ENCODE measurements at regions not wholly inside any gene's neighbourhood (a gene's known extent, or its start where the extent isn't known, plus 50 kb on each side); places are given as distances from the start of the nearest gene placed in this dataset.

GRCh38 chr9:135034106-135034505, 53.4 kb upstream of the OLFM1 start:
- no peak overlapping the region for H3K4me3 ChIP-seq
- no peak for DNase-seq (ENCODE audit: low read depth in 1 of 2, low spot score in 2 of 2)
- peaks cover 11% of the 10 kb centered on the region for H3K27me3 ChIP-seq (replicated peaks)
- H3K9me3 ChIP-seq (replicated peaks): no peaks in the 10 kb centered on the region
- H3K27ac ChIP-seq: no peak overlapping the region
- H3K4me1 ChIP-seq (replicated peaks): no peaks in the 10 kb centered on the region
- no peaks in the 10 kb centered on the region for H3K36me3 ChIP-seq

- H3K36me3 ChIP-seq: no peaks in the 10 kb centered on the region
- H3K4me3 ChIP-seq: no peak overlapping the region
- H3K9me3 ChIP-seq (replicated peaks): no peaks in the 10 kb centered on the region
- DNase-seq (ENCODE audit: low read depth in 1 of 2, low spot score in 2 of 2): peak in 1 of 2 experiments; percentile 29
- no peaks in the 10 kb centered on the region for H3K4me1 ChIP-seq (replicated peaks)
- no peak overlapping the region for H3K27ac ChIP-seq
- peaks cover 18% of the 10 kb centered on the region for H3K27me3 ChIP-seq (replicated peaks)
Measured at GRCh38 chr9:135035781-135036760, 51.4 kb upstream of the OLFM1 start.

GRCh38 chr9:135036861-135037465, 50.5 kb upstream of the OLFM1 start:
- H3K4me3 ChIP-seq: no peak overlapping the region
- H3K27me3 ChIP-seq (replicated peaks): peaks cover 23% of the 10 kb centered on the region
- peak in 1 of 2 experiments; percentile 38 for DNase-seq (ENCODE audit: low read depth in 1 of 2, low spot score in 2 of 2)
- no peak overlapping the region for H3K27ac ChIP-seq
- H3K36me3 ChIP-seq: no peaks in the 10 kb centered on the region
- H3K9me3 ChIP-seq (replicated peaks): no peaks in the 10 kb centered on the region
- H3K4me1 ChIP-seq (replicated peaks): no peaks in the 10 kb centered on the region

GRCh38 chr9:135037521-135038250, 49.8 kb upstream of the OLFM1 start:
- no peaks in the 10 kb centered on the region for H3K4me1 ChIP-seq (replicated peaks)
- H3K9me3 ChIP-seq (replicated peaks): no peaks in the 10 kb centered on the region
- no peak overlapping the region for H3K27ac ChIP-seq
- DNase-seq (ENCODE audit: low read depth in 1 of 2, low spot score in 2 of 2): peak in 1 of 2 experiments; percentile 25
- no peak overlapping the region for H3K4me3 ChIP-seq
- no peaks in the 10 kb centered on the region for H3K36me3 ChIP-seq
- H3K27me3 ChIP-seq (replicated peaks): peaks cover 24% of the 10 kb centered on the region

Measured in SJSA1 (cell line).